A549 (cell line): ENCODE measurements at regions not wholly inside any gene's neighbourhood (a gene's known extent, or its start where the extent isn't known, plus 50 kb on each side); places are given as distances from the start of the nearest gene placed in this dataset.

ENCODE experiments used
- CBX2 ChIP-seq: fragments of 200-600 bp; sonication (generic); IDR thresholded peaks from 2 replicates; pipeline ENCODE4 v1.6.1; 2016; ENCODE audit warnings: low read depth, mild to moderate bottlenecking, borderline replicate concordance
- CHD4 ChIP-seq: fragments of 200-600 bp; sonication (generic); IDR thresholded peaks from 2 replicates; pipeline ENCODE4 v1.6.1; 2016; ENCODE audit warnings: antibody characterized with exemption, mild to moderate bottlenecking, borderline replicate concordance
- HMGXB4 ChIP-seq: fragments of 250-450 bp; sonication (Bioruptor Pico); IDR thresholded peaks from 2 replicates; pipeline ENCODE4 v1.5.0; 2021; ENCODE audit warnings: mild to moderate bottlenecking, moderate library complexity, borderline replicate concordance
- POLR2A ChIP-seq: IDR thresholded peaks from 2 replicates; pipeline ENCODE4 v1.6.1; 2012; ENCODE audit warnings: mild to moderate bottlenecking, low read length
- RAD21 ChIP-seq, 2 experiments: fragments of >200 bp in 1 of 2; sonication (Bioruptor Twin) in 1 of 2; formaldehyde crosslinking in 1 of 2; IDR thresholded peaks in 1 of 2; conservative IDR thresholded peaks in 1 of 2; 2 replicates in 1 of 2; 3 replicates in 1 of 2; pipeline ENCODE4 v1.6.1; 2012 to 2018; ENCODE audit warnings: inconsistent platforms in 1 of 2
- RARB ChIP-seq: fragments of 250-450 bp; sonication (Bioruptor Pico); IDR thresholded peaks from 2 replicates; pipeline ENCODE4 v1.8.0; 2021; ENCODE audit warnings: mild to moderate bottlenecking, moderate library complexity
- SMC3 ChIP-seq: fragments of >200 bp; sonication (Bioruptor Twin); formaldehyde crosslinking; IDR thresholded peaks from 3 replicates; pipeline ENCODE4 v1.6.1; 2018; ENCODE audit warnings: inconsistent platforms
- TF ChIP-seq, protein P1 (sequence below): fragments of >200 bp; sonication (Bioruptor Twin); formaldehyde crosslinking; IDR thresholded peaks from 3 replicates; pipeline ENCODE4 v1.6.1; 2016
- TF ChIP-seq, protein P2 (sequence below): fragments of >200 bp; sonication (Bioruptor Twin); formaldehyde crosslinking; IDR thresholded peaks from 3 replicates; pipeline ENCODE4 v1.5.1; 2016
- TF ChIP-seq, protein P3 (sequence below): IDR thresholded peaks from 2 replicates; pipeline ENCODE4 v1.6.1; 2012
- TF ChIP-seq, protein P4 (sequence below): fragments of 250-450 bp; sonication (Bioruptor Pico); IDR thresholded peaks from 2 replicates; pipeline ENCODE4 v1.5.0; 2020; ENCODE audit warnings: low read depth, mild to moderate bottlenecking, moderate library complexity

- no peak for TF ChIP-seq CBX2
- TF ChIP-seq CHD4, result no peak
- TF ChIP-seq, protein P1, sequence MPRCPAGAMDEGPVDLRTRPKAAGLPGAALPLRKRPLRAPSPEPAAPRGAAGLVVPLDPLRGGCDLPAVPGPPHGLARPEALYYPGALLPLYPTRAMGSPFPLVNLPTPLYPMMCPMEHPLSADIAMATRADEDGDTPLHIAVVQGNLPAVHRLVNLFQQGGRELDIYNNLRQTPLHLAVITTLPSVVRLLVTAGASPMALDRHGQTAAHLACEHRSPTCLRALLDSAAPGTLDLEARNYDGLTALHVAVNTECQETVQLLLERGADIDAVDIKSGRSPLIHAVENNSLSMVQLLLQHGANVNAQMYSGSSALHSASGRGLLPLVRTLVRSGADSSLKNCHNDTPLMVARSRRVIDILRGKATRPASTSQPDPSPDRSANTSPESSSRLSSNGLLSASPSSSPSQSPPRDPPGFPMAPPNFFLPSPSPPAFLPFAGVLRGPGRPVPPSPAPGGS, result no peak
- no peak for TF ChIP-seq POLR2A
- TF ChIP-seq, protein P2, sequence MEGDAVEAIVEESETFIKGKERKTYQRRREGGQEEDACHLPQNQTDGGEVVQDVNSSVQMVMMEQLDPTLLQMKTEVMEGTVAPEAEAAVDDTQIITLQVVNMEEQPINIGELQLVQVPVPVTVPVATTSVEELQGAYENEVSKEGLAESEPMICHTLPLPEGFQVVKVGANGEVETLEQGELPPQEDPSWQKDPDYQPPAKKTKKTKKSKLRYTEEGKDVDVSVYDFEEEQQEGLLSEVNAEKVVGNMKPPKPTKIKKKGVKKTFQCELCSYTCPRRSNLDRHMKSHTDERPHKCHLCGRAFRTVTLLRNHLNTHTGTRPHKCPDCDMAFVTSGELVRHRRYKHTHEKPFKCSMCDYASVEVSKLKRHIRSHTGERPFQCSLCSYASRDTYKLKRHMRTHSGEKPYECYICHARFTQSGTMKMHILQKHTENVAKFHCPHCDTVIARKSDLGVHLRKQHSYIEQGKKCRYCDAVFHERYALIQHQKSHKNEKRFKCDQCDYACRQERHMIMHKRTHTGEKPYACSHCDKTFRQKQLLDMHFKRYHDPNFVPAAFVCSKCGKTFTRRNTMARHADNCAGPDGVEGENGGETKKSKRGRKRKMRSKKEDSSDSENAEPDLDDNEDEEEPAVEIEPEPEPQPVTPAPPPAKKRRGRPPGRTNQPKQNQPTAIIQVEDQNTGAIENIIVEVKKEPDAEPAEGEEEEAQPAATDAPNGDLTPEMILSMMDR, result no peak
- no peak for TF ChIP-seq SMC3
- TF ChIP-seq, protein P3, sequence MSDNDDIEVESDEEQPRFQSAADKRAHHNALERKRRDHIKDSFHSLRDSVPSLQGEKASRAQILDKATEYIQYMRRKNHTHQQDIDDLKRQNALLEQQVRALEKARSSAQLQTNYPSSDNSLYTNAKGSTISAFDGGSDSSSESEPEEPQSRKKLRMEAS, result no peak
- no peak for TF ChIP-seq RARB
- no peak for TF ChIP-seq RAD21 (conservative IDR thresholded peaks at IDR 0.05 in 1 of 2, IDR thresholded peaks at IDR 0.05 in 1 of 2)
- TF ChIP-seq, protein P4, sequence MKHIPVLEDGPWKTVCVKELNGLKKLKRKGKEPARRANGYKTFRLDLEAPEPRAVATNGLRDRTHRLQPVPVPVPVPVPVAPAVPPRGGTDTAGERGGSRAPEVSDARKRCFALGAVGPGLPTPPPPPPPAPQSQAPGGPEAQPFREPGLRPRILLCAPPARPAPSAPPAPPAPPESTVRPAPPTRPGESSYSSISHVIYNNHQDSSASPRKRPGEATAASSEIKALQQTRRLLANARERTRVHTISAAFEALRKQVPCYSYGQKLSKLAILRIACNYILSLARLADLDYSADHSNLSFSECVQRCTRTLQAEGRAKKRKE (CRISPR knock-in tag), result no peak
- no peak for TF ChIP-seq HMGXB4 (CRISPR knock-in tag)
Observed at GRCh38 chr9:87122947-87123685, 175.8 kb upstream of the GAS1 start.
